ENCODE measurements at regions not wholly inside any gene's neighbourhood (a gene's known extent, or its start where the extent isn't known, plus 50 kb on each side); places are given as distances from the start of the nearest gene placed in this dataset.

GRCh38 chr13:90757127-90757680, 590.3 kb upstream of the MIR17HG start (continued):
- TF ChIP-seq, protein P1, sequence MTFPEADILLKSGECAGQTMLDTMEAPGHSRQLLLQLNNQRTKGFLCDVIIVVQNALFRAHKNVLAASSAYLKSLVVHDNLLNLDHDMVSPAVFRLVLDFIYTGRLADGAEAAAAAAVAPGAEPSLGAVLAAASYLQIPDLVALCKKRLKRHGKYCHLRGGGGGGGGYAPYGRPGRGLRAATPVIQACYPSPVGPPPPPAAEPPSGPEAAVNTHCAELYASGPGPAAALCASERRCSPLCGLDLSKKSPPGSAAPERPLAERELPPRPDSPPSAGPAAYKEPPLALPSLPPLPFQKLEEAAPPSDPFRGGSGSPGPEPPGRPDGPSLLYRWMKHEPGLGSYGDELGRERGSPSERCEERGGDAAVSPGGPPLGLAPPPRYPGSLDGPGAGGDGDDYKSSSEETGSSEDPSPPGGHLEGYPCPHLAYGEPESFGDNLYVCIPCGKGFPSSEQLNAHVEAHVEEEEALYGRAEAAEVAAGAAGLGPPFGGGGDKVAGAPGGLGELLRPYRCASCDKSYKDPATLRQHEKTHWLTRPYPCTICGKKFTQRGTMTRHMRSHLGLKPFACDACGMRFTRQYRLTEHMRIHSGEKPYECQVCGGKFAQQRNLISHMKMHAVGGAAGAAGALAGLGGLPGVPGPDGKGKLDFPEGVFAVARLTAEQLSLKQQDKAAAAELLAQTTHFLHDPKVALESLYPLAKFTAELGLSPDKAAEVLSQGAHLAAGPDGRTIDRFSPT (tag by site-specific recombination; IDR thresholded peaks at IDR 0.05) = no peak
- no peak for TF ChIP-seq ZSCAN23 (tag by site-specific recombination; IDR thresholded peaks at IDR 0.05)
- no peak for TF ChIP-seq ZNF580 (tag by site-specific recombination; IDR thresholded peaks at IDR 0.05)
- no peak for TF ChIP-seq ZEB2 (tag by site-specific recombination; IDR thresholded peaks at IDR 0.05)
- TF ChIP-seq ZNF600 (tag by site-specific recombination; IDR thresholded peaks at IDR 0.05) = no peak
- TF ChIP-seq, protein P2, sequence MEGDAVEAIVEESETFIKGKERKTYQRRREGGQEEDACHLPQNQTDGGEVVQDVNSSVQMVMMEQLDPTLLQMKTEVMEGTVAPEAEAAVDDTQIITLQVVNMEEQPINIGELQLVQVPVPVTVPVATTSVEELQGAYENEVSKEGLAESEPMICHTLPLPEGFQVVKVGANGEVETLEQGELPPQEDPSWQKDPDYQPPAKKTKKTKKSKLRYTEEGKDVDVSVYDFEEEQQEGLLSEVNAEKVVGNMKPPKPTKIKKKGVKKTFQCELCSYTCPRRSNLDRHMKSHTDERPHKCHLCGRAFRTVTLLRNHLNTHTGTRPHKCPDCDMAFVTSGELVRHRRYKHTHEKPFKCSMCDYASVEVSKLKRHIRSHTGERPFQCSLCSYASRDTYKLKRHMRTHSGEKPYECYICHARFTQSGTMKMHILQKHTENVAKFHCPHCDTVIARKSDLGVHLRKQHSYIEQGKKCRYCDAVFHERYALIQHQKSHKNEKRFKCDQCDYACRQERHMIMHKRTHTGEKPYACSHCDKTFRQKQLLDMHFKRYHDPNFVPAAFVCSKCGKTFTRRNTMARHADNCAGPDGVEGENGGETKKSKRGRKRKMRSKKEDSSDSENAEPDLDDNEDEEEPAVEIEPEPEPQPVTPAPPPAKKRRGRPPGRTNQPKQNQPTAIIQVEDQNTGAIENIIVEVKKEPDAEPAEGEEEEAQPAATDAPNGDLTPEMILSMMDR (tag by site-specific recombination; IDR thresholded peaks at IDR 0.05) = no peak
- TF ChIP-seq ZNF404 (tag by site-specific recombination; IDR thresholded peaks at IDR 0.05) = no peak
- no peak for TF ChIP-seq ZBTB21 (tag by site-specific recombination; IDR thresholded peaks at IDR 0.05)
- no peak for TF ChIP-seq SCRT2 (tag by site-specific recombination; IDR thresholded peaks at IDR 0.05)
- no peak for TF ChIP-seq ZNF391 (tag by site-specific recombination; IDR thresholded peaks at IDR 0.05; ENCODE audit: borderline replicate concordance, low read depth)
- no peak for TF ChIP-seq ZNF645 (tag by site-specific recombination; IDR thresholded peaks at IDR 0.05)
- no peak for TF ChIP-seq ZNF558 (tag by site-specific recombination; IDR thresholded peaks at IDR 0.05)

GRCh38 chr13:90760639-90761038, 586.8 kb upstream of the MIR17HG start:
- ChIA-PET CTCF (no interaction called here), POLR2A (no interaction called here)
- H3K27ac ChIP-seq (ENCODE audit: extremely low read depth, low read depth, low read length) = no peak overlapping the region
- no peak for TF ChIP-seq ZNF473 (tag by site-specific recombination; IDR thresholded peaks at IDR 0.05)
- no peak for TF ChIP-seq ZNF140 (tag by site-specific recombination; IDR thresholded peaks at IDR 0.05)
- TF ChIP-seq ZFP41 (tag by site-specific recombination; IDR thresholded peaks at IDR 0.05; ENCODE audit: borderline replicate concordance) = no peak
- no peak for TF ChIP-seq ZNF837 (tag by site-specific recombination; IDR thresholded peaks at IDR 0.05)
- TF ChIP-seq, protein P2 (tag by site-specific recombination; IDR thresholded peaks at IDR 0.05) = no peak
- TF ChIP-seq, protein P3, sequence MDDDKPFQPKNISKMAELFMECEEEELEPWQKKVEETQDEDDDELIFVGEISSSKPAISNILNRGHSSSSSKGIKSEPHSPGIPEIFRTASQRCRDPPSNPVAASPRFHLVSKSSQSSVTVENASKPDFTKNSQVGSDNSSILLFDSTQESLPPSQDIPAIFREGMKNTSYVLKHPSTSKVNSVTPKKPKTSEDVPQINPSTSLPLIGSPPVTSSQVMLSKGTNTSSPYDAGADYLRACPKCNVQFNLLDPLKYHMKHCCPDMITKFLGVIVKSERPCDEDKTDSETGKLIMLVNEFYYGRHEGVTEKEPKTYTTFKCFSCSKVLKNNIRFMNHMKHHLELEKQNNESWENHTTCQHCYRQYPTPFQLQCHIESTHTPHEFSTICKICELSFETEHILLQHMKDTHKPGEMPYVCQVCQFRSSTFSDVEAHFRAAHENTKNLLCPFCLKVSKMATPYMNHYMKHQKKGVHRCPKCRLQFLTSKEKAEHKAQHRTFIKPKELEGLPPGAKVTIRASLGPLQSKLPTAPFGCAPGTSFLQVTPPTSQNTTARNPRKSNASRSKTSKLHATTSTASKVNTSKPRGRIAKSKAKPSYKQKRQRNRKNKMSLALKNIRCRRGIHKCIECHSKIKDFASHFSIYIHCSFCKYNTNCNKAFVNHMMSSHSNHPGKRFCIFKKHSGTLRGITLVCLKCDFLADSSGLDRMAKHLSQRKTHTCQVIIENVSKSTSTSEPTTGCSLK (tag by site-specific recombination; IDR thresholded peaks at IDR 0.05) = no peak
- no peak for TF ChIP-seq ZNF654 (tag by site-specific recombination; IDR thresholded peaks at IDR 0.05; ENCODE audit: low read depth)
- TF ChIP-seq ZNF558 (tag by site-specific recombination; IDR thresholded peaks at IDR 0.05) = no peak
- TF ChIP-seq, protein P4, sequence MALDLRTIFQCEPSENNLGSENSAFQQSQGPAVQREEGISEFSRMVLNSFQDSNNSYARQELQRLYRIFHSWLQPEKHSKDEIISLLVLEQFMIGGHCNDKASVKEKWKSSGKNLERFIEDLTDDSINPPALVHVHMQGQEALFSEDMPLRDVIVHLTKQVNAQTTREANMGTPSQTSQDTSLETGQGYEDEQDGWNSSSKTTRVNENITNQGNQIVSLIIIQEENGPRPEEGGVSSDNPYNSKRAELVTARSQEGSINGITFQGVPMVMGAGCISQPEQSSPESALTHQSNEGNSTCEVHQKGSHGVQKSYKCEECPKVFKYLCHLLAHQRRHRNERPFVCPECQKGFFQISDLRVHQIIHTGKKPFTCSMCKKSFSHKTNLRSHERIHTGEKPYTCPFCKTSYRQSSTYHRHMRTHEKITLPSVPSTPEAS (tag by site-specific recombination; IDR thresholded peaks at IDR 0.05) = no peak
- no peak for TF ChIP-seq ZNF404 (tag by site-specific recombination; IDR thresholded peaks at IDR 0.05)
- no peak for TF ChIP-seq ZNF121 (tag by site-specific recombination; IDR thresholded peaks at IDR 0.05)
- no peaks in the 10 kb centered on the region for H3K9me3 ChIP-seq (ENCODE audit: control insufficient read depth, insufficient read depth, low read depth, low read length)
- no peaks in the 10 kb centered on the region for H3K36me3 ChIP-seq (ENCODE audit: control insufficient read depth in 2 of 2, insufficient read depth in 1 of 2, low read length in 2 of 2)
- H3K4me1 ChIP-seq (ENCODE audit: control insufficient read depth, insufficient read depth, low read length) = no peaks in the 10 kb centered on the region
- H3K4me3 ChIP-seq (ENCODE audit: low read depth, low read length) = no peak overlapping the region

All from HEK293 (cell line).